ENCODE measurements at regions not wholly inside any gene's neighbourhood (a gene's known extent, or its start where the extent isn't known, plus 50 kb on each side); places are given as distances from the start of the nearest gene placed in this dataset.

DNA sequence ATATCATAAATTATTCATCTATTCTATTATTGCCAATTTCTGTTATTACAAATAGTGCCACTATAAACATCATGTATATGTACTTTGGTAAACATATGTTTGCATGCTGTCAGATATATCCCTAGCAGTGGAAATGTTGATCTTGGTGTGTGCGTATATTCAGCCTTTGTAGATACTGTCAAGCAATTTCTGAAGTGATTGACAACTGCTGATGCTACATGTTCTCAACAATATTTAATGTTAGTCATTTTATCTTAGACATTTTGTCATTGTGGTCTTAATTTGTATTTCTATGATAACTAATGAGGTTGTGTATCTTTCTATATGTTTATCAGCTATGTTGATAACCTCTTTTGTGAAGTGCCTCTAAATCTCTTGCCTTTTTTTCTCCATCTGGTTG, 186.5 kb upstream of the NRG3 start:
- H3K9me3 ChIP-seq, result no peaks in the 10 kb centered on the region
- H3K36me3 ChIP-seq, result no peaks in the 10 kb centered on the region
- no peaks in the 10 kb centered on the region for H3K4me1 ChIP-seq
- no peak for TF ChIP-seq POLR2AphosphoS5 (IDR thresholded peaks at IDR 0.05; ENCODE audit: insufficient read depth in 1 of 2, low read depth in 1 of 2)
- TF ChIP-seq POLR2A (IDR thresholded peaks at IDR 0.05), result no peak
- TF ChIP-seq, protein P1, sequence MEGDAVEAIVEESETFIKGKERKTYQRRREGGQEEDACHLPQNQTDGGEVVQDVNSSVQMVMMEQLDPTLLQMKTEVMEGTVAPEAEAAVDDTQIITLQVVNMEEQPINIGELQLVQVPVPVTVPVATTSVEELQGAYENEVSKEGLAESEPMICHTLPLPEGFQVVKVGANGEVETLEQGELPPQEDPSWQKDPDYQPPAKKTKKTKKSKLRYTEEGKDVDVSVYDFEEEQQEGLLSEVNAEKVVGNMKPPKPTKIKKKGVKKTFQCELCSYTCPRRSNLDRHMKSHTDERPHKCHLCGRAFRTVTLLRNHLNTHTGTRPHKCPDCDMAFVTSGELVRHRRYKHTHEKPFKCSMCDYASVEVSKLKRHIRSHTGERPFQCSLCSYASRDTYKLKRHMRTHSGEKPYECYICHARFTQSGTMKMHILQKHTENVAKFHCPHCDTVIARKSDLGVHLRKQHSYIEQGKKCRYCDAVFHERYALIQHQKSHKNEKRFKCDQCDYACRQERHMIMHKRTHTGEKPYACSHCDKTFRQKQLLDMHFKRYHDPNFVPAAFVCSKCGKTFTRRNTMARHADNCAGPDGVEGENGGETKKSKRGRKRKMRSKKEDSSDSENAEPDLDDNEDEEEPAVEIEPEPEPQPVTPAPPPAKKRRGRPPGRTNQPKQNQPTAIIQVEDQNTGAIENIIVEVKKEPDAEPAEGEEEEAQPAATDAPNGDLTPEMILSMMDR (IDR thresholded peaks at IDR 0.05), result no peak
- H3K27me3 ChIP-seq, result no peaks in the 10 kb centered on the region
- DNase-seq (ENCODE audit: extremely low spot score in 2 of 2), result no peak
- H3K4me3 ChIP-seq, result no peak overlapping the region
- H3K27ac ChIP-seq, result no peak overlapping the region
- intact Hi-C loops (cut with DNase I), result no loop called here

DNA sequence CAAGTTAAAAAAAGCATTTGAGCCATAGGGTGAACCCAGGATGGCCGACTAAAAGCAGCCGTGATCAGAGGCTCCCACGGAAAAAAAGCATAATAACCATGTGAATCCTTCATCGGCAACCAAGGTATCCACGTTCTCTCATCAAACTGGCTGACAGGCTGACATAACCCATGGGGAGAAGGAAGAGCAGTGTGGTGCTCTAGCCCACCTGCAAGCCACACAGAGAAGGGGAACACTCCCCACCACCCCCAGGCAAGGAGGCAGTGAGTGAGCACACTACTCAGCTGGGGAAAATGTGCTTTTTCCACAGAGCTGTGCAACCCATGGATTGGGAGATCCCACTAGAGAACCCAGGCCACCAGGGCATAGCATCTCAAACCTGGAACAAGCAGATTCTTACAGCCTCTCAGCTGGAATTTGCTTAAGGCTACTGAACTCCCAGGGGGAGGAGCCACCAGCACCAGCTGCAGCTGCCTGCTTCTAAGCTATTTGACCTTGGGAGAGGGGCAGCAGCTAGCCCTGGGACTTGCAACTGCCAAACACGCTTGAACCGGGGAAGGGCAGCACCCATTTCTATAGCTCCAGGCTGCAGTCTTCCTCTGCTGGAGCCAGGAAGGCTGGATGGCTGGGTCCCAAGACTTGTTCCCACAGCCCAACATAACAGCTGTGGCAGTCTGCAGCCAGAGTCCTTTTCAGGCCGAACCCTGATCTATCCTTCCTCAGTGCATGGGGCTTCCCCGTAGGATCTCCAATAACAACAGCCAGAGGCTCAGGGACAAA, 178.2 kb upstream of the NRG3 start:
- Histone ChIP-seq H3K27ac (no peak overlapping the region), H3K4me1 (no peaks in the 10 kb centered on the region), H3K36me3 (no peaks in the 10 kb centered on the region), H3K4me3 (no peak overlapping the region), H3K27me3 (no peaks in the 10 kb centered on the region), H3K9me3 (no peaks in the 10 kb centered on the region)
- no peak for DNase-seq (ENCODE audit: extremely low spot score in 2 of 2)
- no peak for TF ChIP-seq POLR2AphosphoS5 (IDR thresholded peaks at IDR 0.05; ENCODE audit: insufficient read depth in 1 of 2, low read depth in 1 of 2)
- intact Hi-C loops (cut with DNase I), result no loop called here

DNA sequence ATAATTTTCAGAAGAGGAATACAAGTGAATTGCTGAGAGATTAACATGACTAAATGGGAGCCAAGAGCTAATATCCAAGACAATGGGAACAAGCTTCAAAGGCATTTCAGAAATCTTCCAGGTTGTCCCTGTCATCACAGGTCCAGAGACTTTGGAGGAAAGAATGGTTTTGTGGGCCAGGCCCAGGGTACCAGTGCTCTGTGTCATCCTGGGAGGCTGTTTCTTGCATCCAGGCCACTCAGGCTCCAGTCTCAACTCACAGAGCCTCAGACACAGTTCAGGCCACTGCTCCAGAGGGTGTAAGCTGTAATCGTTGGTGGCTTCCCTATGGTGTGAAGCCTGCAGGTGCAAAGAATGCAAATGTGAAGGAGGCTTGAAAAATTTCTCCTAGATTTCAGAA, 170.4 kb upstream of the NRG3 start:
- H3K9me3 ChIP-seq, result no peaks in the 10 kb centered on the region
- intact Hi-C loops (cut with DNase I), result no loop called here
- no peaks in the 10 kb centered on the region for H3K36me3 ChIP-seq
- no peaks in the 10 kb centered on the region for H3K4me1 ChIP-seq
- H3K27me3 ChIP-seq, result no peaks in the 10 kb centered on the region
- no peak overlapping the region for H3K4me3 ChIP-seq
- H3K27ac ChIP-seq, result no peak overlapping the region
- no peak for DNase-seq (ENCODE audit: extremely low spot score in 2 of 2)
- no peak for TF ChIP-seq POLR2A (IDR thresholded peaks at IDR 0.05)

DNA sequence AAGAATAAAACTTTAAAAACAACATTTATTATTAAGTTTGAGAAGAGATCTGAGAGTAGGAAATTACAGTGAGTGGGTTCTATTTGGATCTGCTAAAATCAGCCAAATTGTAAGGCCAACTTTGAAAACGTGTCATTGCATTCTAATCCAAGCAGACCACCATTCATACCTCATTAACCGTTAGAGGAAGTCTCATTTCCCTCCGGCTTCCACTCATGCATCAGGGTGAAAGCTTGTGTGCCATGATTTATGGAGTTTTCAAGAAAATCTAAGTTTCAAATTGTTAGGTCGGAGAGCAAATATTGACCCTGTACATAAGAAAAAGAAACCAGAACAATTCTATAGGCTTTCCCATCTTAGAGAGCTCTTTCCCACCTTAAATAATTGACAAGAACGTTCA, 166.6 kb upstream of the NRG3 start:
- Histone ChIP-seq H3K4me1 (no peaks in the 10 kb centered on the region), H3K36me3 (no peaks in the 10 kb centered on the region)
- intact Hi-C loops (cut with DNase I), result no loop called here

DNA sequence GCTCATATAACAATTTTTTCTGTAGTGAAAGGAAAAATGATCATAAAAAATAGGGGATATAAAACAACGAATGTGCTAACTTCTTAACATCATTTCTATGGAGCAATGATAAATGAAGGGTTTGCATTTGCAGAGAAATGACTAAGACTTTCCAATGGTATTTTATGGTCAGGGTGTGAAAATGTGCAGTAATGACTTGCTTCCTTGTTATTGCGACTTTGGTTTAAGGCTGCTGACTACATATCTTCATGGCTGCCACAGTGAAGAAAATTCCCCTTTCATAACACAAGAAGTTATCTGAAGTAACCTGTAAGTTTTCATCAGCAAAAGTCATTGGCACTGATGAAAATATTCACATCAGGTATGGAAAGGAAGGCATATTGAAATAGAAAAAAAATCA, 166.1 kb upstream of the NRG3 start:
- Histone ChIP-seq H3K4me3 (no peak overlapping the region), H3K27ac (no peak overlapping the region), H3K4me1 (no peaks in the 10 kb centered on the region), H3K9me3 (no peaks in the 10 kb centered on the region), H3K27me3 (no peaks in the 10 kb centered on the region), H3K36me3 (no peaks in the 10 kb centered on the region)
- DNase-seq (ENCODE audit: extremely low spot score in 2 of 2), result no peak
- TF ChIP-seq POLR2A (IDR thresholded peaks at IDR 0.05), result no peak
- TF ChIP-seq POLR2AphosphoS5 (IDR thresholded peaks at IDR 0.05; ENCODE audit: insufficient read depth in 1 of 2, low read depth in 1 of 2), result no peak
- TF ChIP-seq, protein P1 (IDR thresholded peaks at IDR 0.05), result no peak
- intact Hi-C loops (cut with DNase I), result no loop called here

More for the DNA sequence above, 166.6 kb upstream of the NRG3 start:
- TF ChIP-seq, protein P1 (IDR thresholded peaks at IDR 0.05), result no peak
- TF ChIP-seq POLR2AphosphoS5 (IDR thresholded peaks at IDR 0.05; ENCODE audit: insufficient read depth in 1 of 2, low read depth in 1 of 2), result no peak
- no peak for TF ChIP-seq POLR2A (IDR thresholded peaks at IDR 0.05)
- no peaks in the 10 kb centered on the region for H3K9me3 ChIP-seq
- H3K27ac ChIP-seq, result no peak overlapping the region
- no peak overlapping the region for H3K4me3 ChIP-seq
- no peak for DNase-seq (ENCODE audit: extremely low spot score in 2 of 2)
- no peaks in the 10 kb centered on the region for H3K27me3 ChIP-seq

DNA sequence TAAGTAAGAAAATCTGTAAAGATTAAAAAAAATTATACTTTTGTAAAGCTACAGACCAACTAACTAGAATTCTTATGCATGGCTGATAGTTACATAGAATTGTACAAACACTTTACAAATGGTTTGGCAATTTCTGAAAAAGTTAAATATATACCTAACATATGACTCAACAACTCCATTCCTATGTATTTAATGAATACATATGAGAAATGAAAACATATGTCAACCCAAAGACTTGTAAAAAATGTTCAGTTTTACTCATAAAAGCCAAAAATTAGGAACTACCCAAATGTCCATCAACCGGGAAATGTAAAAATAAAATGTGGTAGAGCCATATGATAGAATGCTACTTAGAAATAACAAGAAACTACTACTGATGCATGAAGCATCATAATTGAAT, 152.6 kb upstream of the NRG3 start:
- Histone ChIP-seq H3K27ac (no peak overlapping the region), H3K4me1 (no peaks in the 10 kb centered on the region), H3K36me3 (no peaks in the 10 kb centered on the region), H3K27me3 (no peaks in the 10 kb centered on the region), H3K9me3 (no peaks in the 10 kb centered on the region), H3K4me3 (no peak overlapping the region)
- intact Hi-C loops (cut with DNase I), result no loop called here
- DNase-seq (ENCODE audit: extremely low spot score in 2 of 2), result no peak
- TF ChIP-seq POLR2A (IDR thresholded peaks at IDR 0.05) (no peak), POLR2AphosphoS5 (IDR thresholded peaks at IDR 0.05; ENCODE audit: insufficient read depth in 1 of 2, low read depth in 1 of 2) (no peak)
- TF ChIP-seq, protein P1 (IDR thresholded peaks at IDR 0.05), result no peak
